HUES64 (cell line): ENCODE measurements at regions not wholly inside any gene's neighbourhood (a gene's known extent, or its start where the extent isn't known, plus 50 kb on each side); places are given as distances from the start of the nearest gene placed in this dataset.
A peak's percentile ranks its signal among the peaks of the same experiment; 100 is the strongest.
"Not testable (repeated sequence)": the region's sequence is repeated elsewhere in the genome, so short reads cannot be mapped to it uniquely, and the experiment has no call there.

ENCODE experiments used
- H3K27ac ChIP-seq: 2 replicates; pipeline ENCODE4 v1.7.0; 2013; ENCODE audit warnings: low read depth, low read length, inconsistent platforms
- H3K27me3 ChIP-seq: 2 replicates; pipeline ENCODE4 v1.6.1; 2013; ENCODE audit warnings: mild to moderate bottlenecking, low read length; ENCODE audit not compliant: insufficient read depth
- H3K36me3 ChIP-seq: 2 replicates; pipeline ENCODE4 v1.6.1; 2013; ENCODE audit warnings: mild to moderate bottlenecking, low read length; ENCODE audit not compliant: insufficient read depth
- H3K4me1 ChIP-seq: 2 replicates; pipeline ENCODE4 v1.6.1; 2013; ENCODE audit warnings: mild to moderate bottlenecking, low read length, moderate library complexity; ENCODE audit not compliant: insufficient read depth
- H3K4me3 ChIP-seq: 2 replicates; pipeline ENCODE4 v1.5.1; 2013; ENCODE audit warnings: mild to moderate bottlenecking, low read length, moderate library complexity
- H3K9ac ChIP-seq: 2 replicates; pipeline ENCODE4 v1.6.1; 2013; ENCODE audit warnings: mild to moderate bottlenecking, low read depth, low read length
- H3K9me3 ChIP-seq: 2 replicates; pipeline ENCODE4 v1.6.1; 2013; ENCODE audit warnings: low read depth, low read length; ENCODE audit not compliant: insufficient read depth
- WGBS: fragments of 150-250, 120-280 bp; methylation state at CpG from one replicate; pipeline ENCODE4 v1.1.7; 2013; ENCODE audit warnings: missing lambda C conversion rate; 5-methylcytosine and 5-hydroxymethylcytosine counted together

GRCh38 chr9:85079349-85079748, 409.8 kb downstream of the NTRK2 start:
- Histone ChIP-seq H3K27ac (no peak overlapping the region), H3K4me3 (no peak overlapping the region), H3K27me3 (peaks cover 15% of the 10 kb centered on the region), H3K9me3 (no peaks in the 10 kb centered on the region), H3K36me3 (no peaks in the 10 kb centered on the region), H3K4me1 (peaks cover 6% of the 10 kb centered on the region; the same call in 1 of the 2 replicates), H3K9ac (no peak overlapping the region)
- 79% methylated on average over 1 of the region's 1 CpG for WGBS

GRCh38 chr9:85077944-85078343, 408.4 kb downstream of the NTRK2 start:
- Histone ChIP-seq H3K27me3 (peaks cover 15% of the 10 kb centered on the region), H3K9ac (no peak overlapping the region; the same call in 1 of the 2 replicates), H3K4me3 (peak overlapping the region; percentile 70), H3K4me1 (peaks cover 6% of the 10 kb centered on the region; the same call in 1 of the 2 replicates), H3K36me3 (no peaks in the 10 kb centered on the region), H3K9me3 (no peaks in the 10 kb centered on the region), H3K27ac (no peak overlapping the region)
- 84% methylated on average over 5 of the region's 5 CpGs for WGBS

DNA sequence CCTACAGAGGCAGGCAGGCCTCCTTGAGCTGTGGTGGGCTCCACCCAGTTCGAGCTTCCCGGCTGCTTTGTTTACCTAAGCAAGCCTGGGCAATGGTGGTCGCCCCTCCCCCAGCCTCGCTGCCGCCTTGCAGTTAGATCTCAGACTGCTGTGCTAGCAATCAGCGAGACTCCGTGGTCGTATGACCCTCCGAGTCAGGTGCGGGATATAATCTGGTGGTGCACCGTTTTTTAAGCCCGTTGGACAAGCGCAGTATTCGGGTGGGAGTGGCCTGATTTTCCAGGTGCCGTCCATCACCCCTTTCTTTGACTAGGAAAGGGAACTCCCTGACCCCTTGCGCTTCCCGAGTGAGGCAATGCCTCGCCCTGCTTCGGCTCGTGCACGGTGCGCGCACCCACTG, 407.6 kb downstream of the NTRK2 start:
- not testable (repeated sequence) for H3K4me1 ChIP-seq, H3K9me3 ChIP-seq, H3K36me3 ChIP-seq, H3K27ac ChIP-seq
- Histone ChIP-seq H3K27me3 (peaks cover 15% of the 10 kb centered on the region), H3K4me3 (peak overlapping the region; percentile 70), H3K9ac (peak overlapping the region; percentile 75)
- 4% methylated on average over 15 of the region's 23 CpGs for WGBS
